HG03108 (cell line): ENCODE measurements at regions not wholly inside any gene's neighbourhood (a gene's known extent, or its start where the extent isn't known, plus 50 kb on each side); places are given as distances from the start of the nearest gene placed in this dataset.
A peak's percentile ranks its signal among the peaks of the same experiment; 100 is the strongest.
"Not testable (repeated sequence)": the region's sequence is repeated elsewhere in the genome, so short reads cannot be mapped to it uniquely, and the experiment has no call there.

ENCODE experiments used
- ATAC-seq: cut with Tn5 transposase; IDR thresholded peaks from one replicate; pipeline ENCODE4 v1.9.1; 2021; ENCODE audit warnings: moderate library complexity; ENCODE audit not compliant: unreplicated experiment

DNA sequence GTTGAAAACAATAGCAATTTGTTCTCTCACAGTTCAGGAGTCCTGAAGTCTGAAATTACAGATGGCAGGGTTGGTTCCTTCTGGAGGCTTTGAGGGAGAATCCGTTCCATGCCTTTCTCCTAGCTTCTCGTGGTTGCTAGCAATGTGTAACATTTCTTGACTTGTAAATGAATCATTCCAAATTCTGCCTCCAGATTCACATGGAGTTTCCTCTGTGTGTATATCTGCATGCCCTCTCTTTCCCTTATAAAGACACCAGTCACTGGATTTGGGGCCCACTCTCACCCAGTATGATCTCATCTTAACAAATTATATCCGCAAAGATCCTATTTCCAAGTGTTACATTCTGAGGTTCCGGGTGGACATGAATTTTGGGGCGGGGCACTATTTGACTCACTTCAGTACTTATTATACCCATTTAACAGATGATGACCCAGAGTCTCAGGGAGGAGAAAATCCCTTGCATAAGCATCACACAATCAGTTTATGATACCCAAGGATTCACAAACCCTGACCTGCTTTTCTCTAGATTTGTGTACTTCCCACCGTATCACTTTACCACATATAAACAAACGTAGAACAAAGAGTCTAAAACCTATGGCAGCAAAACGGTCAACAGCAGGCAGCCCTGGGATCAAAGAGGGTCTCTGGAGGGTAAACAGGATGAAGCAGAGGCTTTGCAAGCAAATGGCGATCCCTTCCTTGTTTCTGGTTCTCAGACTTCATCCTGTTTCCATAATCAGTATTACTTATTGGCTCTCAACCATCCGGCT is 93.7 kb downstream of the C9orf152 start:
- no peak for ATAC-seq

DNA sequence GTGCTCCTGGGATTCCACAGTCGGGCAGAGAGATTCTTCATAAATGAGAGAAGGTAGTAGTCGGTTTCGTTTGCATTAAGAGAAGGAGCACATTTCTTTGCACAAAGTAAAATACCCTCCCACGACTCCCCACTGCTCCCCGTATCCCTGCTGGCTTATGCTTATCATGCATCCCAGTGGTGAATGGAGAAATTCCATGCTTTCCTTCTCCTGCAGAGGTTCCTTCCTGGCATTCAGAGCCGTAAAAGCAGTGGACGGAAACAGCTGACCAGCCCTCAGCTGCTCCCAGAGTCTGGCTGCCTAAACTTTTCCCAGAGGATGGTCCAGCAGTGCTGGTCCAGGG is 93.1 kb downstream of the C9orf152 start:
- ATAC-seq = no peak

DNA sequence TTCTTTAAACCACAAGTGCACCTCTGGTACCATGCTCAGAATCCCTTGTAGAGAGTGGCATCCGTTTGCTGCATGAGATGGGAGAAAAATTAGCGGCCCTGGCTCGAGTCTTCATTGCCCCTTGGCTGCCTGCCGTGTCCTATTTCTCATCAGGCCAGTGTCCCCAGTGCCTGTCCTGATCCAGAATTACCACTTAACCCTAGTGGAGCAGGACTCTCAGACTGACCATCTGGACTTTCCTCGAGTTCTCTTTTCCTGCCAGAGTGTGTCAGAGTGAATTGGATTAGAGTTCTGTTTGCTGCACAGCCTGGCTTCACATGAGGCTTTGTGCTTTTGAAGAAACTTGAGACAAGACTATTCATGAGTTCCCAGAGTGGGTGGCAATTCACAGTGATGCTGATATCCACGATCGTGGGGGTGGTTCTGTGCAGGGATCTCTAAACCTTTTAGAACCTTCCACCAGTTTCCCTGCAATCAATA is 92.6 kb downstream of the C9orf152 start:
- ATAC-seq = no peak

DNA sequence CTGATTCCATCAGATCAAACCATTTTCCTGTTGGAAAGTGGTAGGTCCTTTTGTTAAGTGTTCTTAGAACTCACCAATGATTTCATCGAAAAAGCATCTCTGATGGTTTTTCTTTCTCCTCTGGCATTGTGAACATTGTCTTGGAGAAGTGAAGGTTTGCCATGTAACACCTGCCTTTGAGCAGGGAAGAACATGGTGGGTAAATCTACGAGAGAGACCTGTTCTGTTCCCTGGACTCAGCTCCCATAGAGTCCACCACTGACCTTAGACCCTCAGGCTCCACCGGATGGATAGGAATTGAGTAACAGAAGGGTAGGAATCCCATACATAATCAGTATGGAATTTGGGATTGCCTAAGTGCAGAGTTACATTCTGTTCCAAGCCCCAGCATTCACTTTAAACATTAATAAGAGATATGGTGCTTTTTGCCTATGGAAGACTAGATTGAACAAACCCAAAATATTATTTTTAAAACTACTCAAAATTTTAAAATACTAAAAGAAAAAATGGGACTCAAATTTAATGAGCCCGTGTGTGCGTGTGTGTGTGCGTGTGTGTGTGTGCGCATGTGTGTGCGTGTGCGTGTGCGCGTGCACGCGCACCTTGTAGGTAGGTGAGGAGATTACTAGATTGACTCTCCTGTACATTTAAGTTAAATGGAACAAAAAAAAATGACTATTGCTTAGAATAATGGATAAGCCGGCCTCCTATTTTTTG is 92.0 kb downstream of the C9orf152 start:
- ATAC-seq = no peak

DNA sequence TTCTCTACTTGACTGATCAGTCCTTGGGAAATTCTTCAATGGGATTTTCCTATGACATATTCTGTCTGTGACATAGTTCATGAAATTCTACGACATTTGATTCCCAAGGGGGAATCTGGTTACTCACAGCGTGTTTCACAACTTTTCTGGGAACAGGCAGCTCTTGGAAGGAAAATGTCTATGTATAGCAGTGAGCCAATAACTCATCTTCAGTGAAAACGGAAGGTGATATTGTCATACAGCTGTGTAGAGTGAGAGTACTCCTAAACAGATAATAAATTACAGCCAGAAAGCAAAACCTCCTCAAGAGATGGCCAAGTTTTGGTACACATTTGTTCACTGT is 91.4 kb downstream of the C9orf152 start:
- no peak for ATAC-seq

DNA sequence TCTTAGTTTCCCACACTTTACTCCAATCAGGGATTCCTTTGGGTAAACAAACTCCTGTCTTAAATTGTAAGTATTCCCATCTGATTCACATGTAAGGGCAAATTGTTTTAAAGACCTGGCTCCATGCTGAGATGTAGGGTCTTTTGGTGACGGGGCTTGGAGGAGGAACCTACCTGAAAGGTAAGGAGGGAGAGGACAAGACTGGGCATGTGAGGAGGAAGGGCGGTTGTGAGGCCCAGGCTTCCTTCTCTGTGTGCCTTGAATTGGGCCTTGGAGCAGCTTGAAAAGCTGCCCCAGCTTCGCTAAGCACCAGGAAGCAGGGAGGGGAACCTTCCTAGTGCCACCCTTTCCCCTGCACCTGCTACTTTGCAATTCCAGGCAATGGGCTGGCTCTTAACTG is 86.8 kb downstream of the C9orf152 start:
- ATAC-seq = no peak

DNA sequence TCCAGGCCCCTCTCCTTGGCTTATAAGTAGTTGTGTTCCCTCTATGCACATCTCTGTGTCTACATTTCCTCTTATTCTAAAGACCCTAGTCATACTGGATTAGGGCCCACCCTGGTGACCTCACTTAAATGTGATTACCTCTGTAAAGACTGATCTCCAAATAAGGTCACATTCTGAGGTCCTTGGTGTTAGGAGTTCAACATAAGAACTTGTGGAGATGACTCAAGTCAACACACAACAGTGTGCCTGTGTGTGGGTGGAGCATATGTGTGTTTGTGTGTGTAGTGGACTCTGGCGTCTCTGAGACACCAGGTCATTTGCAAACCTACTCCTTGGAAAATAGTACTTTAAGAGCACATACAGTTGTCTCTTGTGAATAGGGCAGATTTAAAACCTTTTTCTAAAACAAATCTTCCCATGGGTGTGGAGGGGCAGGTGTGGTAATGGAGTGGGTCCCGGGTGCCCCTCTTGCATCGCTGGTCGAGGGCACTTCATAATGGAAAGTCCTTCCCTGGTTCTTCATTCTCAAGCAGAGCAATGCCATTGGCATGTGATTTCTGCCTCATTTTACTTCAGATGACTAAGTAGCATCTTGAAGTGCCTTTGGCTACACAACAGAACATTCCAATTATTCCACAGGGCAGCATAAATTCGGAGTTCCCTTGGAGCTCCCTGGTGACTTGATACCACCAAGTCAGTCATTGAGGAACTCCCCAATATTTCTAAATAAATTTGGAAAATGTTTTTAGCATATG is 84.4 kb downstream of the C9orf152 start:
- no peak for ATAC-seq

DNA sequence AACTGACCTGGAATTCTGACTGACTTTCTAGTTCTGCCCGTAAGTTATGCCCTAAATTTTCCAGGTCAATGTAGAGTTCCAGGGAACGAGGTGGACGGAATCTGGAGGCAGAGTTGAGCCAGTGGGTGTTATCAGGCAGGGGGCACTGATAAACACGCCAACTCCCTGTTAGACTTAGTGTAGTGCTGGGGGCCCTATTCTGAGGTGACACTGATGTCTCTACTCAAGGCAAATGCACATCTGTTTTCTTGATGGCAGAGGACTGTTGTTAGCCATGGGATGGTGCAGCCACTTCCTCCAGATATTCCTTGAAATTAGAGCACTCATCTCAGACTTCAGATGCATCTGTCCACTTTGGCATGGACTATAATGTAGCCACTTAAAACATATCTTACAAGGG is 83.5 kb downstream of the C9orf152 start:
- no peak for ATAC-seq

DNA sequence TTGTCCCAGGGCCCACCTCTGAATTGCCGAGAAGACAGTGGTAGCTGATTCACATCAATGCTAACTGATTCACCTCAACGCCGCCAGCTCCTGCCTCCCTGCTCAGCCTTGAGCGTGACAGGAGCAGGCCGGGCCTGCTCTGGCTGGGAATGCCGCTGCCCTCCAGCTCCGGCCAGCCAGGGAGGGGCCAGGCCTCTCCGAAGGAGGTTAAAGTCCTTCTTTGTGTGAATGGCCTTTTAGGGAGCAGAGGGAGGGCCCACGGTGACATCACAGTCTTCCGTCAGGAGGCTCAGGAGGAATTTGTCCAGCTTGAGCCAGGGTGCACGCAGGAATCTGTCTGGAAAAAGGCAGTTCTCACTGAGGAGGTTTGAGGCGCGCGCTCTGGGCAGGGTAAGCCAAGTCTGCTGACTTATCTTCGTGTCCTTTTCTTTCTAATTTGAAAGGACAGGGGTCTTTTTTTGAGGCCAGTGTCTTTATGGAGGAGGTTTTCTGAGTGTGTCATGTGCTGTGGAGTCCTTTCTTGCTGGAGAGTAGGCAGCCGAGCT is 82.7 kb downstream of the C9orf152 start:
- ATAC-seq = no peak

DNA sequence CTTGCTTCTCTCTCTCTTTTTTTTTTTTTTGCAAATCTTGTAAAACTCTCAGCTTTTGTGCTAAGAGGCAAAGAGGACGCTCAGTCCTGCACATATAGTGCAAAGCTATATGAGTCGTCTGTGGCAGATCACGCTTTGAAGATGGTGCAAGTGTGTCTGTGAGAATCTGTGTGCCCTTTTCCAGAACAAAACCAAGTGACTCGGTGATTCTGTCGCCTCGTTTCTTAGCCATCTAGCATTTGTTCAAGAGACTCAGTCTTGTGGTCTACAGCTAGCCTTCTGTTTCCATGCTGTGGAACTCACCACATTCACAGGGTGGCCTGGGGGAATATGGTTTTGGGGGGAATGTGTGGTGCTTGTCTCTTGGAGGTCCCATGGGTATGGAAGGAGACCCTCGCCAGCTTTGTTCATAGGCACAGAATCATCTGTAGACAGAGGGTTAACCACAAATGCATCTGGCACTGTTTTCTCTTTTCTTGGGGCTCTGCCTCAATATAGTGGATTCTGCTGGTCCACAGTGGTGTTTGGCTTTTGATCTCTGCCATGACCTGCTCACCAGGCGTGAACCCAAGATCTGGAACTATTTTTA is 82.1 kb downstream of the C9orf152 start:
- no peak for ATAC-seq

DNA sequence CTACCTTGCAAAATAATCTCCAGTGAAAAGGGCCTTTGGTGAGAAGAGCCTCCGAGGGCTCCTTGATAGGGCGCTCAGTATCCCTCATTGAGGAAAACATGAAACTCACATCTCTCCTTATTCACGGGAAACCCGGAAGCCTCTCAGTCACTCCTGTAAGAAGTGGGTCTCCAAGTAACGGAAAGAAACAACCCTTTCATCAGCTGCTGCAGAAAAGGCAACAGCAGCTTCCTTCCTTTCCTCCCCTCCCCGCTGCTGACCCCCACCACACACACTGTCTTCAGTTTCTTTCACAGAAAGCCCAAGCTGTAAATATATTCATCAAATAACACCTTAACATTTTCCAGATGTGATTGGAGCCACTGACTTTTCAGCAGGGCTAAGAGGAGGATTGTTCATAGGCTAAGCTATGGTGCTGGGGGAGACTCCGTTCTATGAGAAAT is 81.4 kb downstream of the C9orf152 start:
- no peak for ATAC-seq

DNA sequence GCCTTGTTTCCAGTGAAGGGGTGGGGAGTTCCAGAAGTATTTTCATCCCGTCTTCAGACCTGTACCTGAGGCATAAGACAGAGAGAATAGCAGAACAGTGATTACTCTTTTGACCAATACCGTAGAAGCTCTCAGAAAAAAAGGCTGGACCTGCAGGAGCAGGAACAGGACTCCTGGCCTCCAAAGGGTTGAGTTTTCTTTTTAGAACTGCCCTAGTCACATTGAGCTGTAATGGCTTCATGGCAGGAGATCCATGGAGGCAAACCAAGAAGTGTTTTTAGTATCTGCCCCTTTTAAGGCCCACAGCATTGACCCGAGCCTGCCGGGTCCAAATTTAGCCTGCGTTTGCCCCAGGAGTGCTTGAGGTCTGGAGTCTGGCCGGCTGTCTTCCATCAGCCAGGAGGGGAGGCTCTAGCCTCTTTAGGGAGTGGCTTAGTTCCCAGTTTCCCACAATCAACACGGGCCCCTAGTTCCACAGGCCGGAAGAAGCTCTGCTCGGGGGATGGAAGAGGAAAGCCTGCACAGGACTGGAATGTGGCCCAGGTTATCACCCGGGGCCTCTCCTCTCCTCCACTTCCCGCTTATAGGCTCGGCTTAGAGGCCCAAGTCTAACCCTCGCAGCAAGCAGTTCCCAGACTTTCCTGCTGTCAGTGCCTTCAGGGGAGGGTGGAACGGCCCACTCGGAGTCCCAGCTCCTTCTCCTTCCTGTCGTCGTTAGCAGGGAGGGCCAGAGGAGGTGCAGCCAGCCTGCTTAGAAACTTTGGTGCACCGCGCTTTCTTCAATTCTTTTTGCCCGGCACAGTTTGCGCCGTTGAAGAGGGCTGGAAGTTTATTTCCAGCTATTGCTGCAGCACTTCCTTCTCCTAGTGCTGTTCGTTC is 80.7 kb downstream of the C9orf152 start:
- ATAC-seq = no peak

DNA sequence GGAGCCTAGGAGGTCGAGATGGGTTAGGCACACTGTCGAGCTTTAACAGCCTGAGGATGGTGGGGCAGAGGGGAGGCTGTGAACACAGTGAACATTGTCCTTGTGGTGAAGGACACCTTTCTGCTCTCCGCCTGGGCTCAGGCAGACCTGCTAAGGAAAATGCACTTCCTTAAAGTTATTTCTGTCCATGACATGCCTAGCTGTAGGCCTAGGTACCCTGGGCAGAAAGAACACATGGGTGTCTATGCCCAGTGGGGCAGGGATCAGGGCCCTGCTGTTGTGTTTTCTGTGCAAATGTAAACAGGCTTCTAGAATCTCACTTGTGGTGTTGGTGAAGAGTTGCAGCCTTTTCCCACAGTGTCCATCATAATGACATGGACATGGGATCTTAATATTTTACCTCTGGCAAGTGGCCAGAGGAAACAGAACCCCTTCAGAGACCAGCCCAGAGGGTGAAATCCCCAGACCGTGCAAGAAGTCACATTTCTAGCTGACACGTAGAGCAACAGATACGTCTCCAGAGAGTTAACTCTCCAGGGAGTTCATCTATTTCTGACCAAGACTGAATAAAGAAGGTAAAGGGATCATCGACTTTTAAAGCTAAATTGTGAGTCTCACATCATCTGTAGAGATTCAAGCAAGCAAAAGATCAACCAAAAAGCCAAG is 79.2 kb downstream of the C9orf152 start:
- peak; percentile 73 for ATAC-seq

DNA sequence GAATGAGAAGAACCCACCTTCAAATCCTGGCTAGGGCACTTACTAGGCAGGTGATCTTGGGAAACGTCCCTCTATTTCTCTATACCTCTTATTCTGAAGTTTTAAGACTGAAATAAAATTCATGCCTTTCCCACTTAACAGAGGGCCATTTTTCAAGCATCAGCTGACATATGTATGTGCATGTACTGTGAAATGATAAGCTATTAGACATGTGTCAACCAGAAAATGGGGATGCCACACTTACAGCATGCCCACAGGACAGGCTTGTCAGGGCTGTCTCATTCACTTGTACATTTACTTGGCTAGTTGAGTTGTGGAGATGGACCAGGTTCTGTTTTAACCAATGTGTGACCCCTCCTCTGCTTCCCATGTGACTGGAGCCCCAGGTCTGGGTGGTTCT is 78.5 kb downstream of the C9orf152 start:
- ATAC-seq = peak; percentile 4

DNA sequence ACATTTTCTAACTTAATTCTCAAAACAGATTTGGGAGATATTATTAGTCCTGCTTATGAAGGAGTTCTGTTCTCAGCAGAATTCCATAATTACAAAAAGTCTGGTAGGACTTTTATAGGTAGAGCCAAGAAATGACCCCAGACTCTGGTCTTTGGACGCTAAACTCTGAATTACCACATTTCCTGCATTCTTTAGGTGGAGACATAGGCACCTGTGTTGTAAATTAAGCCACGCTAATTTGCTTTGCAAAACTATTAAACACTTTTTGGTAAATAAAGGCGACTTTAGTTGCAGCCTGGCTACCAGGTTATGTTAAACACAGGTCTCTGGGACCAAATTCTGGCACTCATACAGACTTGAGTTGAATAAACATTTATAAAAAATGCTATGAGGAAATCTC is 77.7 kb downstream of the C9orf152 start:
- no peak for ATAC-seq

DNA sequence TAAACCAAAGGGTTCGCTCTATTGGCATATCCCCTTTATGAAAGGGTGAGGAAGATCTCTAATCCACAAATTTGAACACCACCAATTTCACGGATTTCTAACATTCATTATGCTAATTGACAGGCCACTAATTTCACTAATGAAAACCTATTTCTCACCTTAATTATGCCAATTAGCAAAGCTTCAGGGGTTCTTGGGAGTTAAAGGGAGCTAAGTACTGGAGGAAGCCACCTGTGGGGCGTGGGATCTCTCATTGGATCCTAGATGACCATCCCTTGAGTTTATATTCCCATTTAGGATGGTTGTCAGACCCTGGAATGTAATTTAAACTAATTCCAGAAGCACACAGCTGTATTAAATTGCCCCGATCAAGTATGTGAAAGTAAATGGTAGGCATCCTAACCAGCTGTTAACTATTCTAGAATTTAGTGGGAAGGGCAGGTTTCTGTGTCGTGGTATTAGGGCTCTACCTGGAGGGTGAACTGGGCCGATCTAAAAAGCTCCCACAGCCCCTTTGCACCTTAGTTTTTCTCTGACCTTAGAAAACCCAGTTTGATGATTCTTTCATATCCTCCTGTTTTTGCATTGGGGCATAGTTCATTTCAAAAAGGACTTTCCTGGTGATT is 77.1 kb downstream of the C9orf152 start:
- no peak for ATAC-seq

DNA sequence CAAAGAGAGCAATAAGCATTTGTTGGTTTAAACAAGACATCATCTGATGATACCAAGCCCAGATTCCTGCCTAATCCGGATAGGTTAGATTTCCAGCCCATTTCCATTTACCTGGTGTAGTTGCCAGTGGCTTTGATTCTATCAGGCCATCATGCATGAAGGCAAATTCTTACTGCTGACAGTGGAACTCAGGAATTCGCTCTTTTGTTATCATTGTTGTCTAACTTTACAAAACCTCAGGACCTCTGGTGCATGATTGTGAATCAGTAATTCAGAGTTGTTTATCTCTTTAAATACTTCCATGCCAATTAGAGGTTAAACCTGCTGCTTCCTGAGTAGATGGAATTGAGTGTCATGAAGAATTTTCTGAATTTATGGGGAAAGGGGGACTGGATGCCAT is 76.5 kb downstream of the C9orf152 start:
- ATAC-seq = no peak

DNA sequence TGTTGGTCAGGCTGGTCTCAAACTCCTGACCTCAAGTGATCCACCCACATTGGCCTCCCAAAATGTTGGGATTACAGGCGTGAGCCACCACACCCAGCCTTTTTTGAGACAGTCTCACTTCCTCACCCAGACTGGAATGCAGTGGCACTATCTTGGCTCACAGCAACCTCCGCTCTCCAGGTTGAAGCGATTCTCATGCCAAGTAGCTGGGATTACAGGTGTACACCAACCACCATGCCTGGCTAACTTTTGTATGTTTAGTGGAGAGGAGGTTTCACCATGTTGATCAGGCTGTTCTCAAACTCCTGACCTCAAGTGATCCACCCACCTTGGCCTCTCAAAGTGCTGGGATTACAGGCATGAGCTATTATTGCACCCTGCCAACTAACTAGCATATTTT is 75.4 kb downstream of the C9orf152 start:
- ATAC-seq = not testable (repeated sequence)

DNA sequence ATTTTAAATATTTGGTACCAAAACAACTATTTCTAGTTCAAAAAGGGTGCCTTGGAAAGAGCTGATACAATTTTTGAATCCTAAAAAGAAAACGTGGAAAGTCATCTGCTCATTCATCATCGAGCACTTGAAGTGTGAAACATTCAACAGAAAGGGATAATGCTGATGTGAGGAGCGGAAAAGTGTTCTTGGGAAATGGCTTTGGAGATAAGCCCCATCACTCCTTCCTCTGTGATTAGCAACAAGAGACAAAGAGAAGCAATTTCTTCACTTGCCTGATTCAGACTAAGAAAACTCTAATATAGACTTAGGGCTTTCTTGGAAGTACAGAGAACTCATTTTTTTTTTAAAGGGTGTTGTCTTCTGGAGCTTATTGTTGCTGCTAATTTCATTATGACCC is 74.9 kb downstream of the C9orf152 start:
- no peak for ATAC-seq
